ENCODE measurements at regions not wholly inside any gene's neighbourhood (a gene's known extent, or its start where the extent isn't known, plus 50 kb on each side); places are given as distances from the start of the nearest gene placed in this dataset.

DNA sequence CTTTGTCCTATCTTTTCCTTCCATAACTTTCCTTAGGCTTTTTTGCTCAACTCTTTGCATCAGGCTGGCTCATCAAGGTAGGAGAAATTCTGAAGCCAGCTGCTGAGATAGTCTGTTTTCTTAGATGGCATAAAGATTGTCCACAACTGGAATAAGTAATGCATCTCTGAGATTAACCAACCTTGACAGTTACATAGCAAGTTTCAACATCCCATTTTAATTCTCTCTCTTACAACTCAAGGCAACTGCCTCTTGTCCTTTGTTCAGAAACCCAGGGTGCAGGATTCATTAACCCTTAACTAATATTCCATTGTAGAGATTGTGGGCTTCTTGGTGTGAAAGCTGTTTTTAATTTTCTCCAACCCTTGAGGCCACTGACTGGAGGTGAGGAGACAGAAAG is 239.2 kb downstream of the LACC1 start:
- Histone ChIP-seq H3K9me3 (no peaks in the 10 kb centered on the region), H3K4me1 (peaks cover 0 to 22% of the 10 kb centered on the region in 2 donors), H3K27me3 (no peaks in the 10 kb centered on the region), H3K36me3 (no peaks in the 10 kb centered on the region), H3K4me3 (no peak overlapping the region), H3K27ac (no peak overlapping the region)
- TF ChIP-seq, protein P1, sequence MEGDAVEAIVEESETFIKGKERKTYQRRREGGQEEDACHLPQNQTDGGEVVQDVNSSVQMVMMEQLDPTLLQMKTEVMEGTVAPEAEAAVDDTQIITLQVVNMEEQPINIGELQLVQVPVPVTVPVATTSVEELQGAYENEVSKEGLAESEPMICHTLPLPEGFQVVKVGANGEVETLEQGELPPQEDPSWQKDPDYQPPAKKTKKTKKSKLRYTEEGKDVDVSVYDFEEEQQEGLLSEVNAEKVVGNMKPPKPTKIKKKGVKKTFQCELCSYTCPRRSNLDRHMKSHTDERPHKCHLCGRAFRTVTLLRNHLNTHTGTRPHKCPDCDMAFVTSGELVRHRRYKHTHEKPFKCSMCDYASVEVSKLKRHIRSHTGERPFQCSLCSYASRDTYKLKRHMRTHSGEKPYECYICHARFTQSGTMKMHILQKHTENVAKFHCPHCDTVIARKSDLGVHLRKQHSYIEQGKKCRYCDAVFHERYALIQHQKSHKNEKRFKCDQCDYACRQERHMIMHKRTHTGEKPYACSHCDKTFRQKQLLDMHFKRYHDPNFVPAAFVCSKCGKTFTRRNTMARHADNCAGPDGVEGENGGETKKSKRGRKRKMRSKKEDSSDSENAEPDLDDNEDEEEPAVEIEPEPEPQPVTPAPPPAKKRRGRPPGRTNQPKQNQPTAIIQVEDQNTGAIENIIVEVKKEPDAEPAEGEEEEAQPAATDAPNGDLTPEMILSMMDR (IDR thresholded peaks at IDR 0.05): no peak
- DNase-seq (ENCODE audit: low spot score): no peak

DNA sequence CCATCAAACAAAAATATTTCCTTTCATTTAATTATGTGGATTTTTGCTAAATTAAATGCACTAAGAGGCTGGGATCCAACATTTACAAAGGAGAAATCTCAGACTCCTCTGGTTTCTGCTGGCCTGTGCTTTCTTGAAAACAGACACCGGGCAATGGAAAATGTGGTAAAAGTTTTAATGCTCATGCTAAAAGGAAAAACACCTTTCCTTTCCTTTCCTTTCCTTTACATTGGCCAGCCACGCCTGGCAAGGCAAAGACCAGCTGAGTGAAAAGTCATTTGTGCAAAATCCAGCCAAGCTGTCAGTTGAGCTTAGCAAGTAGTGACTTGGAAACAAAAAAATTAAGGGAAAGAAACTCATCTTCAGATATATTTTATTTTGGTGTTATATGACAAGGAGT is 240.3 kb downstream of the LACC1 start:
- no peak for DNase-seq (ENCODE audit: low spot score)
- Histone ChIP-seq H3K4me3 (no peak overlapping the region), H3K27ac (no peak overlapping the region), H3K9me3 (no peaks in the 10 kb centered on the region), H3K4me1 (peaks cover 0 to 22% of the 10 kb centered on the region in 2 donors), H3K27me3 (no peaks in the 10 kb centered on the region), H3K36me3 (no peaks in the 10 kb centered on the region)
- TF ChIP-seq, protein P1 (IDR thresholded peaks at IDR 0.05): no peak

DNA sequence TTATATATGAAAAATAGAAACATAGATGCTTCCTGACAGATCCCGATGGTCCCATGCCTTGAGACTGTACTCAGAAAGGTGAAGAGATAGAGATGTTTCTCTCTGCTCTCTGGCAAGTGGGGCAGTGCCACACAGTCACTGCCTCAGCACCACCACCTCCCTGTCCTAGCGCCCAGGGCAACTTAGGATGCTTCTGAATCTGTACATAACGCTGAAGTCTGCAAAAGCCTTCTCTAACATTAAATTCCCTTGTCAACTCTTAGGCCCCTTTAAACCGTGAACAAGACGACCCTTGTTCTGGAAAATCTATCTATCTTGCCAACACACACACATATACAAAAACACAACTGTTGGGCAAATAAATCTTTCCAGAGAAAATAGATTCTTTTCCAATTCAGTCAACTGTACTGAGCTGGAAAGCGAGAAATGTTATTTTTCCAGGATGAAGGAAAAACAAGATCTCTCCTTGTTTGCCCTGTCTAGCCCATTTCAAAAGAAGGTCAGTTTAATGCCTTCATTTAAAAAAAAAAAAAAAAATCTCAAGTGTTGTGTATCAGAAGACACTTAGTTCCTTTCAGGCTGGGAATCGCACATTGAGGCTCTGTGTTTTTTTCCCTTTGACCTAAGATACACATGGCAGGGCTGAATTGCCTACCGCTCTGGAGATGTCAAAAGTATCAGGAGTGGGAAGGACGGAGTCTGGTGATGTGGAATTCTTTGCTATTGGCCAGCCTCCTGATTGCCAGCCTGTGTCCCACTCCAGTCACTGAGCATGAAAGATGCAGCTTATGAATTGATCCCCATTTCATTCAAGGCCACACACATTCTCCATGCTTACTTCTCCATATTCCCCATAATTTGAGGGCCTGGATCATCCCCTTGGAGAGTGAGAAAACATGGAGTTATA is 241.4 kb downstream of the LACC1 start:
- TF ChIP-seq, protein P1 (IDR thresholded peaks at IDR 0.05): no peak
- Histone ChIP-seq H3K4me1 (peaks cover 0 to 22% of the 10 kb centered on the region in 2 donors), H3K27me3 (no peaks in the 10 kb centered on the region), H3K27ac (no peak overlapping the region), H3K4me3 (no peak overlapping the region), H3K9me3 (no peaks in the 10 kb centered on the region), H3K36me3 (no peaks in the 10 kb centered on the region)
- no peak for DNase-seq (ENCODE audit: low spot score)

DNA sequence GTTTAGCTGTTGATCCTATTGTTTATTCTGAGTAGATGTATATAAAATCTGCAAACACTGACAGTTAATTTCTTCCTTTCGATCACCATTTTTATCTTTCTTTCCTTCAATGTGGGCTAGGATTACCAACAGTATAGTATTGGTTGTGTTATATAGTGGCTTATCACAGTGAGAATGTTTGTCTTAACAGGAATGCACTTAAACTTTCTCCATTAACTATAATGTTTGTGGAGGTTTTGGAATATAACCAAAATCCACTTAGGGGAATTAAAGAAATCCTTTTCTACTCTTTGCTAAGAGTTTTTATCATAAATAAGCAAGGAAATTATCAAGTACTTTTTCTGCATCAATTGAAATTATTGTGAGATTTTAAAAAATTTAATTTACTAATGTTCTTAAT is 244.6 kb downstream of the LACC1 start:
- Histone ChIP-seq H3K27ac (no peak overlapping the region), H3K27me3 (no peaks in the 10 kb centered on the region), H3K4me1 (peaks cover 0 to 4% of the 10 kb centered on the region in 2 donors), H3K36me3 (no peaks in the 10 kb centered on the region), H3K4me3 (no peak overlapping the region), H3K9me3 (no peaks in the 10 kb centered on the region)
- TF ChIP-seq, protein P1 (IDR thresholded peaks at IDR 0.05): no peak
- DNase-seq (ENCODE audit: low spot score): no peak

DNA sequence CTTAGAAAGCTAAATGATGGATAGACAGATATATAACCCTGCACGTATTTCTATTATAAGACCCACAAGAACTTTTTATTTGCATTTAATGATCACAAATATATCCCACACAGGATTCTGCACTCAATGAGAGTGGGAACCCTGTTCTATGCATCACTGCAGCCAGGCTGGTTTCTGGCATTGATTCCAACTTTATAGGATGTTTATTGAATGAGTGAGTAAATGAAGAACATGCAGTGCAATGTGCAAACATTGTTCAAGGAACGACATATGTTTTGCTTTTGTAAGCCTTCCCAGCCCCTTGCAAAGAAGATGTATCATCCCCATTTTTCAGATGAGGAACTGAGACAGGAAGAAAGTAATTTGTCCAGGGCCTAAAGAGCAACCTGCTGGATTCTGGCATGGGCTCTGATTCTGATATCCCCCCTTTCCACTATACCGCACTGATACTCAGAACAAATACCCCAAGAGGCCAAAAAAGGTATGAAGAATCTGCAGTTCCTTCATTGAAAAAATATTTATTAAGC is 246.3 kb downstream of the LACC1 start:
- Histone ChIP-seq H3K36me3 (no peaks in the 10 kb centered on the region), H3K27ac (no peak overlapping the region), H3K4me1 (peaks cover 0 to 4% of the 10 kb centered on the region in 2 donors), H3K4me3 (no peak overlapping the region), H3K9me3 (no peaks in the 10 kb centered on the region), H3K27me3 (no peaks in the 10 kb centered on the region)
- TF ChIP-seq, protein P1 (IDR thresholded peaks at IDR 0.05): no peak
- DNase-seq (ENCODE audit: low spot score): no peak
